HEK293T (cell line): ENCODE measurements at regions not wholly inside any gene's neighbourhood (a gene's known extent, or its start where the extent isn't known, plus 50 kb on each side); places are given as distances from the start of the nearest gene placed in this dataset.

ENCODE experiments used
- ARNT ChIP-seq: fragments of 450-650 bp; IDR thresholded peaks from 2 replicates; pipeline ENCODE4 v1.6.1; 2017; ENCODE audit warnings: mild to moderate bottlenecking
- BHLHE40 ChIP-seq: fragments of 450-650 bp; IDR thresholded peaks from 2 replicates; pipeline ENCODE4 v1.6.1; 2016; ENCODE audit warnings: mild to moderate bottlenecking, moderate library complexity, borderline replicate concordance
- CTBP1 ChIP-seq: fragments of 450-650 bp; IDR thresholded peaks from 2 replicates; pipeline ENCODE4 v1.6.1; 2016; ENCODE audit warnings: borderline replicate concordance
- ELF4 ChIP-seq: fragments of 450-650 bp; IDR thresholded peaks from 2 replicates; pipeline ENCODE4 v1.6.1; 2017; ENCODE audit warnings: antibody characterized with exemption
- FOXA1 ChIP-seq: fragments of 450-650 bp; IDR thresholded peaks from 2 replicates; pipeline ENCODE4 v1.6.1; 2016; ENCODE audit warnings: mild to moderate bottlenecking
- FOXK2 ChIP-seq: fragments of 450-650 bp; IDR thresholded peaks from 2 replicates; pipeline ENCODE4 v1.6.1; 2016; ENCODE audit warnings: mild to moderate bottlenecking
- FOXM1 ChIP-seq: fragments of 450-650 bp; IDR thresholded peaks from 2 replicates; pipeline ENCODE4 v1.6.1; 2017; ENCODE audit warnings: mild to moderate bottlenecking, borderline replicate concordance
- HDGF ChIP-seq: fragments of 450-650 bp; IDR thresholded peaks from 2 replicates; pipeline ENCODE4 v1.6.1; 2017; ENCODE audit warnings: antibody characterized with exemption, borderline replicate concordance
- NFRKB ChIP-seq: fragments of 450-650 bp; IDR thresholded peaks from 2 replicates; pipeline ENCODE4 v1.6.1; 2016; ENCODE audit warnings: mild to moderate bottlenecking, moderate library complexity
- PKNOX1 ChIP-seq: fragments of 450-650 bp; IDR thresholded peaks from 2 replicates; pipeline ENCODE4 v1.6.1; 2016
- SP1 ChIP-seq: fragments of 450-650 bp; IDR thresholded peaks from 2 replicates; pipeline ENCODE4 v1.6.1; 2017
- SUZ12 ChIP-seq: fragments of 450-650 bp; IDR thresholded peaks from 2 replicates; pipeline ENCODE4 v1.6.1; 2016; ENCODE audit warnings: mild to moderate bottlenecking
- TARDBP ChIP-seq: fragments of 450-650 bp; IDR thresholded peaks from 2 replicates; pipeline ENCODE4 v1.6.1; 2016
- ZNF384 ChIP-seq: fragments of 450-650 bp; IDR thresholded peaks from 2 replicates; pipeline ENCODE4 v1.6.1; 2016

DNA sequence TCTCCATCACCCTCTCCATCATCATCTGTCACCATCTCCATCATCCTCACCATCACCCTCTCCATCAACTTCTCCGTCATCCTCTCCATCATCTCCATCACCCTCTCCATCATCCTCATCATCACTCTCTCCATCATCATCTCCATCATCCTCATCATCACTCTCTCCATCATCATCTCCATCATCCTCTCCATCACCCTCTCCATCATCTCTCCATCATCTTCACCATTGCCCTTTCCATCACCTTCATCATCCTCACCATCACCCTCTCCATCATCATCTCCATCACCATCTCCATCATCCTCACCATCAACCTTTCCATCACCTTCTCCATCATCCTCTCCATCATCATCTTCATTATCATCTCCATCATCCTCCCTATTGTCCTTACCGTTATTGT, 565.5 kb upstream of the SGCD start:
- no peak for TF ChIP-seq ARNT
- TF ChIP-seq ELF4, result no peak
- no peak for TF ChIP-seq SUZ12
- no peak for TF ChIP-seq TARDBP
- TF ChIP-seq PKNOX1, result no peak
- TF ChIP-seq BHLHE40, result no peak
- TF ChIP-seq SP1, result no peak
- no peak for TF ChIP-seq CTBP1
- no peak for TF ChIP-seq FOXM1
- TF ChIP-seq FOXK2, result no peak
- TF ChIP-seq HDGF, result no peak
- no peak for TF ChIP-seq ZNF384
- no peak for TF ChIP-seq FOXA1
- no peak for TF ChIP-seq NFRKB
